ENCODE measurements at regions not wholly inside any gene's neighbourhood (a gene's known extent, or its start where the extent isn't known, plus 50 kb on each side); places are given as distances from the start of the nearest gene placed in this dataset.

GRCh38 chr13:107770541-107770940 lies 444.8 kb downstream of the LIG4 start:
- TF ChIP-seq CTCF (IDR thresholded peaks at IDR 0.05) (no peak), MAX (IDR thresholded peaks at IDR 0.05; ENCODE audit: low read depth) (no peak), ZBTB33 (IDR thresholded peaks at IDR 0.05; ENCODE audit: borderline replicate concordance, low read depth) (no peak), EP300 (IDR thresholded peaks at IDR 0.05; ENCODE audit: borderline replicate concordance in 1 of 2, low read depth in 1 of 2, low read length in 1 of 2) (no peak), JUND (IDR thresholded peaks at IDR 0.05) (no peak), SMC3 (IDR thresholded peaks at IDR 0.05; ENCODE audit: low read depth, low read length) (no peak), RAD21 (IDR thresholded peaks at IDR 0.05; ENCODE audit: low read length) (no peak), USF2 (IDR thresholded peaks at IDR 0.05; ENCODE audit: borderline replicate concordance, low read depth, low read length) (no peak), GABPA (IDR thresholded peaks at IDR 0.05; ENCODE audit: low read depth) (no peak), REST (IDR thresholded peaks at IDR 0.05; ENCODE audit: low read depth, low read length) (no peak), GATA2 (CRISPR knock-in tag; IDR thresholded peaks at IDR 0.05) (no peak)
